Gastrocnemius medialis (tissue), 4 donors: ENCODE measurements at regions not wholly inside any gene's neighbourhood (a gene's known extent, or its start where the extent isn't known, plus 50 kb on each side); places are given as distances from the start of the nearest gene placed in this dataset.

Experiments
- POLR2A ChIP-seq, 2 donors: fragments of 450-650 bp; IDR thresholded peaks; one replicate each; pipeline ENCODE4 v1.6.1; 2017; ENCODE audit warnings: antibody characterized with exemption in 2 of 2, mild to moderate bottlenecking in 2 of 2, moderate library complexity in 2 of 2
- TF ChIP-seq, protein P1 (sequence below), 5 experiments: fragments of 450-650 bp in 3 of 5; fragments of 200-600 bp in 2 of 5; sonication (generic) in 2 of 5; IDR thresholded peaks in 4 of 5; conservative IDR thresholded peaks in 1 of 5; 1 replicate in 4 of 5; 2 replicates in 1 of 5; pipeline ENCODE4 v1.5.1; 2016 to 2019; ENCODE audit warnings: antibody characterized with exemption in 5 of 5, mild to moderate bottlenecking in 3 of 5, moderate library complexity in 3 of 5

DNA sequence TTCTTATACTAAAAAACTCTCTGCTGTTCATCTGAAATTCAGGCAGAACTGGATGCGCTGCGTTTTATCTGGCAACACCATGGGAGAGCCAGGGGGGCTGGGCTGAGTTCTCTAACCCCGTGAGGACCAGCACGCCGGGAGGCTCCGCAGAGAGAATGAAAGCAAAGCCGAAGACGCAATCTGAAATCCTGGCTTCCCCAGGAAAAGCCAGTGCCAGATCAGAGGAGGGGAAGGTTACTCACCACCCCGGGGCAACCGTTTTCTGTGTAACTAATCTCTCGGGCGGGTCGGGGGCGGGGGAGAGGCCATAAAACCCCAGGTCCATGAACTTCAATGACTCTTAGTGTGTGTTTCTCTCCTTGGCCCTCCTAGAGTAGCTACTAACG is 99.4 kb downstream of the SHANK2 start:
- TF ChIP-seq, protein P1, sequence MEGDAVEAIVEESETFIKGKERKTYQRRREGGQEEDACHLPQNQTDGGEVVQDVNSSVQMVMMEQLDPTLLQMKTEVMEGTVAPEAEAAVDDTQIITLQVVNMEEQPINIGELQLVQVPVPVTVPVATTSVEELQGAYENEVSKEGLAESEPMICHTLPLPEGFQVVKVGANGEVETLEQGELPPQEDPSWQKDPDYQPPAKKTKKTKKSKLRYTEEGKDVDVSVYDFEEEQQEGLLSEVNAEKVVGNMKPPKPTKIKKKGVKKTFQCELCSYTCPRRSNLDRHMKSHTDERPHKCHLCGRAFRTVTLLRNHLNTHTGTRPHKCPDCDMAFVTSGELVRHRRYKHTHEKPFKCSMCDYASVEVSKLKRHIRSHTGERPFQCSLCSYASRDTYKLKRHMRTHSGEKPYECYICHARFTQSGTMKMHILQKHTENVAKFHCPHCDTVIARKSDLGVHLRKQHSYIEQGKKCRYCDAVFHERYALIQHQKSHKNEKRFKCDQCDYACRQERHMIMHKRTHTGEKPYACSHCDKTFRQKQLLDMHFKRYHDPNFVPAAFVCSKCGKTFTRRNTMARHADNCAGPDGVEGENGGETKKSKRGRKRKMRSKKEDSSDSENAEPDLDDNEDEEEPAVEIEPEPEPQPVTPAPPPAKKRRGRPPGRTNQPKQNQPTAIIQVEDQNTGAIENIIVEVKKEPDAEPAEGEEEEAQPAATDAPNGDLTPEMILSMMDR (IDR thresholded peaks at IDR 0.05 in 4 of 5, conservative IDR thresholded peaks at IDR 0.05 in 1 of 5) = no peak
- no peak for TF ChIP-seq POLR2A (IDR thresholded peaks at IDR 0.05)
